Neural cell (in vitro differentiated cells): ENCODE measurements at regions not wholly inside any gene's neighbourhood (a gene's known extent, or its start where the extent isn't known, plus 50 kb on each side); places are given as distances from the start of the nearest gene placed in this dataset.

ENCODE experiments used
- EZH2 ChIP-seq: fragments of 200-600, 300-800 bp; shearing (Covaris generic), sonication (generic); IDR thresholded peaks from 2 replicates; pipeline ENCODE4 v1.6.1; 2014; ENCODE audit warnings: antibody characterized with exemption, low read length, borderline replicate concordance, mild to moderate bottlenecking; ENCODE audit not compliant: insufficient read depth, poor library complexity, severe bottlenecking
- POLR2AphosphoS5 ChIP-seq: IDR thresholded peaks from 2 replicates; pipeline ENCODE4 v1.6.1; 2012
- RAD21 ChIP-seq: fragments of 450-650 bp; conservative IDR thresholded peaks from 2 replicates; pipeline ENCODE4 v1.6.1; 2014; ENCODE audit warnings: antibody characterized with exemption, mild to moderate bottlenecking, moderate library complexity

- no peak for TF ChIP-seq EZH2
- TF ChIP-seq POLR2AphosphoS5, result no peak
- no peak for TF ChIP-seq RAD21
Observed at GRCh38 chr9:99369327-99369722, 147.2 kb downstream of the SEC61B start.
